Activated CD8-positive, alpha-beta memory T cell treated with anti-CD3 and anti-CD28 coated beads for 1 hour (primary cell): ENCODE measurements at regions not wholly inside any gene's neighbourhood (a gene's known extent, or its start where the extent isn't known, plus 50 kb on each side); places are given as distances from the start of the nearest gene placed in this dataset.

Experiments used
- DNase-seq, 2 donors: peaks; one replicate each; pipeline ENCODE4 v3.0.0-alpha.2; 2020; ENCODE audit warnings: low read depth in 1 of 2; ENCODE audit errors: extremely low read depth in 1 of 2

DNA sequence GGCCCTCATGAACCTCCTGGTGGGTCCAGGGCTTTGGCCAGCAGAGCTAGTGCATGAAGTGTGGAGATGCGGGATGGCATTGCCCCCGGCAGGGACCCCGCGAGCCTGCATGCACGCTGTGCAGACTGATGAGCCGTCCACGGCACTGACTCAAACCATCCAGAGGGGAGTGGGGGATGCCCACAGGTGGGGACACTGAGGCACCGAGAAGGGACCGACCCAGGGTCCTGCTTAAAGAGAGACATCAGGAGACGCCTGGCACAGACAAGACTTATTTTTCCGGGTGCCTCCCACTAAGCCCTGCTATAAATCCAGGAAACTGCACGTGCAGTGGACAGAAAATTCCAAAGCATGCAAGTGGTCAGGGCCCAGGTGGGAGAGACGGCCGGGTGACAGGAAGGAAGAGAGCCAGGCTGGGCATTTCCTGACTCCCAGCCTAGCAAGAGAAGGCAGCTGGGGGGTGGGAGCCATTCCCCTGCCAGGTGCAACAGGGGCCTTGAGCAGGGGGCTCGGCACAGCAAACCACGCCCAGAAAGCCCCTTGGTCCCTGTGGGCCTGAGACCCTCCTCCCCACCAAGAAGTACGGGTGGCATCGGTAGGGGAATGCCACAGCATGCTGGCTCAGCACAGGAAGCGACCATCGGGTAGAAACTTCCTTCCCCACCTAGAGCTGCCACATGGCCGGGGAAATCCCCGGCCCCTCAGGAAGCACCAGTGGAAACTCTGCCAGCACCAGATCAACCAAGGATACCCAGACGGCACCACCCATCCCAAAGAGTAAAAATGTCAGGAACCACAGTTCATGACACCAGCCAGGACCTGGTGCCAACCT is 91.5 kb downstream of the FOXL3 start:
- DNase-seq: no peak

DNA sequence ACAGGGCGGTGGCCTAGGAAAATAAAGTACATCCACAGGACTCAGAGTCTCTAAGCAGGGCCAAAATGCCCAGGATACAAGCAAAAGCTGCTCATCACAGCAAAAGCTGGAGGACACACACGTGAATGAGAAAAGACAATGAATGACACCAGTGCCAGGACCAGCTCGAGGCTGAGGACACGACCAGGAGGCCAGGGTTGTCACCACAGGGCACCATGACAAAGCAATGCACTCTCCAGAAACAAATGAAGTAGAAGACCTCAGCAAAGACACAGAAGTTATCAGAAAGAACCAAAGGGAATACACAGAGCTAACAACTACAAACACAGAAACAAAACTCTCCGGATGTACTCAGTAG is 92.1 kb downstream of the FOXL3 start:
- DNase-seq: no peak

DNA sequence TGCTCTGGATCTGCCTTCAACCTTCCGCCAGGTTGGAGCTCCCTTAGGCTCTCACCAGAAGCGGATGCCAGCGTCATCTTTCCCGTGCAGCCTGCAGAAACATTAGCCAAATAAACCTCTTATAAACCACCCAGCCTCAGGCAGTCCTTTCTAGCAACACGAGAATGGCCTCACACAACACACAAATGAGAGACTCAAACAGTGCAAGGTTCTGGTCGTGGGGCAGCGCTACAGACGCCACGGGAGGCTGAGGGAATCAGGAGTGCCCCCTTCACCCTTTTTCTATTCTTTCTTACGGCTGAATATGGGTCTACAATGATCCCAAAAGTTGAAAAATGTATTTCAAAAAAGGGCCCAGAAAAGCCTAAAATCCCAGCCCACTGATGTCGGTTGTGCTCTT is 96.4 kb downstream of the FOXL3 start:
- no peak for DNase-seq

DNA sequence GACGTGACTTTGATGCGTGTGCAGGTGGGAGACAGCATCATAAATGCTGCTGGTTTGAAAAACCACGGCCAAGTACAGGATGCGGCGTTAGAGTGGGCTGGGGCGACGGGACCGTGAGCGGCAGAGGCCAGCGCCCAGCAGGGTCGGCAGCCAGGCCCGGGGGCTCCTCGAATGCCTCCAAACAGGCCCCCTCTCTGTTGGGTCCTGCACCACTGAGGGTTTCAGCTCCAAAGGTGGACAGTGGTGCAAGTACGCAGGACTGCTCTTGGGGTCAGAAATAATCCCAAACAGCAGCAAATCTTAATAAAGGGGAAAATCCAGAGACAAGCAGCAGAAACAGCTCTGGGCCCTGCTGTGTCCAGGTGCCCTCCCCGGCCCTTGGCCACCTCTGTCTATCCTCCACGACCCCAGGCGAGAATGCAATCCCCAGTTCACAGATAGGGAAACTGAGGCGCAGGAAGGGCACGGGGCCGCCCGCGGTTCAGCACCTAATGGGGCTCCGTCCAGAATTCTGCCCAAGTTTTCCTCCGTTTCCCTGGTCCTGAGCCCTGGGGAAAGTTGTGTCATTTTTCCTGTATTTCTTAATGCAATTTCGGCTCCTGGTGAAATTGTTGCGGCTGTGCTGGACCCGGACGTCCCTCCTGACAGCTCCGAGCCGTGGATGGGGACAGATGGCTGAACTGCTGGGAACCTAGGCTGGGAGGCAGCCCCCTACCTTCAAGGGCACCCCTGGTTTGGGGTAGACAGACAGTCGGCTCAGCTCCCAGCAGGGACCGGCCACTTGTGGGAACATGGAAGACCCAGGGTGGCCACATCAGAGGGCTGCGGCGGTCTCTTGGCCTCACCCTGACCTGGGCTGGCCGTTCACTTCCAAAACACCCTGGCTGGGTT is 97.4 kb downstream of the FOXL3 start:
- no peak for DNase-seq

DNA sequence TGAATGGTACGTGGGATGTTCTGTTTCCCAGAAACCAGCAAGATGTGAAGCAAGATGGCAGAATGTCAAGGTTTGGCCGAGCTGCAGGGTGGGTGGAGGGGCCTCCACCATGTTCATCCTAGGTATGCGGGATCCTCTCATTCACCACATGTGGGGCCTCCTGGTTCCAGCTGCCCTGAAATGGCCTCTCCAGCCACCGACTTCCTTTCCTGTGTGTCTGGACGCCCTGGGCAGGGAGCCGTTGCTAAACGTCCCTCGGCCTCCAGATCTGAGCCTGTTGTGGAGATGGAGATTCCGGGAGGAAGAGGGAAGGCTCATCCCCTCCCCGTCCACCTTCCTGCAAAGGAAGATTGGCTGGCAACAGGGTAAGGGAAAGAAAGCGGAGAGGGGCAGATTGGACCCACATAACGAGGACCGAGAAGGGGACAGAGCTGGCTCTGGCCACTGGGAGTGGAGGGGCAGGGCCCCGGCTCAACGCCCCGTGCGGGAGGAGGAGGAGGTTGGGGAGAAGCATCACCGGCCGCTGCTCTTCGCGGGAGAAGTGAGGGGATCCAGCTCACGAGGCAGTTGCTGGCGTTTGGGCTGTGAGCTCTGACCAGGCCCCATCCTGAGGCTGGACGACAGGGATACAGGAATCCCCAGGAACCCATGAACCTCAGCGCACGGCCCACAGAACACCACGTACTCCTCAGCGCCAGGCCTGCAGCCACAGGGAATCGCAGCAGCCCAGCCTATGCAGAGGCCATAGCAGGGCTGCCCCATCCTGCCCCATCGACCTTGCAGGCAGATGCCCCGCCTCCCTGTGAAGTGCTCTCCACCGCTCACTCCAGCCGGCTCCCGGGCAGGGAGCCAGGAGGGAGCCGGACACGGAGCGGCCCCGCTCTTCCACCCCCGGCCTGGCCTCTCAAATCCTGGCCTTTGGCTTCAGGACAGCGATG is 98.3 kb downstream of the FOXL3 start:
- no peak for DNase-seq

DNA sequence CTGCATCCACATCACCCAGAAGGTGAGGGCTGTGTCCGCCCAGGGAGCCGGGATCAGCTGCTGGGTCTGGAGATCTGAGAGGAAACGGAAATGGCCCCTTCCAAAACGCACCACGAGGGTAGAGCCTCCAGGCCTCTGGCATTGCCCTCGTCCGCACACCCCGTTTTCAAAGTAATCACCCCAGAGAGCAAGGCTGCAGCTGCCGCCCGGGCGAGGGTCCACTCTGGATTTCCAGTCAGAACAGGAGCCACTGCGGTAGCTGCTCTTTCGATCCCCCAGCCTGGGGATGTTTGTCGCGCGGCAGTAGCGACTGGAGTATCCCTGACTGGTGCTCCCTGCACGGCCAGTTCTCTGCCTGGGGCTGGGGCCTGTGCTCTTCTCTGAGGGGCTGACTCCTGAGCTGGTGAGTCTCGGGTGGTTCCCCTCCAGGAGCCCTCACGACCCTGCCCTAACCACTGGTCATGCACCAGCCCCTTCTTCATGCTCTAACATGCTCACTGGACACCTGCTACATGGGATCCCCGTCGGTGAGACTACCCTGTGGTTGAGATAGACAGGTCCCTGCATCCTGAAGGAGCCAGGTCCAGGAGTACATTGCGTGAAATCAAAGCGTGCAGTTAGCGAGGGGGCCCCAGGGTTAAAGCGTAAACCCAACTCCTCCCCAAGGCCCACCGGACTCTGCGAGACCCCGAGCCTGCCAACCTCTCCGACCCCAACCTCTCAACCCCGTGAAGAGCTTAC is 99.2 kb downstream of the FOXL3 start:
- DNase-seq: no peak

DNA sequence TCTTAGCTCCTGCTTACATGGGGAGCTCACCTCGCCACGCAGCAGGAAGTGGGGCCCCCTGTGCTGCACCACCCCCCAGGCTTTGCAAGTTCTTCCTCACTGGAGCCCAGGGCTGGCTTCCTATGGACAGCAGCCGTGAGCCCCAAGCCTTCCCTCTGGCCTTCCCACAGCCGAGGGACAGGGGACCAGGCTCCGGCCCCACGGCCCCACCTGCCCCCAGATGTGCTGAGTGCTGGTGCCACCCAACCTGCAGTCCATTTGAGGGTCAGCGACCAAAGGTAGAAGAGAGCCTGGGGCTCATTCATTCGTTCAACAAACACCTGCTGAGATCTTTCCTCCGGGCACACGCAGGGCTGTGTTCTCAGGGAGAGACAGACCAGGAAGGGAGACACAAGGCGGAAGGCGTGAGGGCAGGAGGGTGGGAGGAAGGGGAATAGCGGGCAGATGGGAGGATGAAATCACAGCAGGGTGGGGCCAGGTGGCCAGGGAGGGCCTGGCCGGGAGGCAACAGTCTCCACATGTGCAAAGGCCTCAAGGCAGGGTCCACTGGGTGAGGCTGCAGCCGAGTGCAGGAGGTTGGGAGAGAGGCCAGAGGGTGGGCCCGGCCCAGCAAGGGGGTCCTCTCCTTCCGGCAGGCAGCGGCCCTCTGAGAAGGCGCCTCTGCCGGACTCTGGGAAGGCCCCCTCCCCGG is 100.1 kb downstream of the FOXL3 start:
- DNase-seq: no peak

DNA sequence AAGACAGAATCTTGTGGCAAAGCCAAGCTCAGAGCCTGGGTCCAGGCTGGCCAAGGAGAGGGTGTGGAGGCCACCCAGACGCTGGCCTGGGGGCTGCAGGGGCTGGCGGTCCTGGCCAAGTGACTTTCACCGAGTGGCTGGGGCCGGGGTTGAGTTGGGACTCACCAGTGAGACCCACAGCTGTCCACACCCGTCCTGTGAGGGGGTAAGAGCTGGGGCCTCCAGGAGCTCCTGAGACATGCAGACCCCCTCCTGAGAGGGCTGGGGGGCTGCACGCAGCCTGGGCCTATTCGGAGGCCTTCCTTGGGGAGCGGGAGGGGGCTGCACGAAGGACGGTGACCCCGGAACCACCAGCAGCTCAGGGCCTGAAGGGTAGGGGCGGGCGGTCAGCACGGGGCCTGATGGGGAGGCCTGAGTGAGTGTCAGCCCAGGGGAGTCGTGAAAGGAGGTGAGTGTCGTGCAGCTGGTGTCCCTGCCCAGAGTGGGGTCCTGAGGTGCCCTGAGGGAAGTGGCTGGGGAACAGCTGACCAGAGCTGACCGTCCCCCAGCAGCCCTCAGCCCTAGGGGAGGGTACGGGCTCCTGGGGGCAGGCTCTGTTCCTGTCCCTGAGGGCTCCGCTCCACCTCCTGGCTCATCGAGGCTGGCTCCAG is 100.9 kb downstream of the FOXL3 start:
- no peak for DNase-seq

DNA sequence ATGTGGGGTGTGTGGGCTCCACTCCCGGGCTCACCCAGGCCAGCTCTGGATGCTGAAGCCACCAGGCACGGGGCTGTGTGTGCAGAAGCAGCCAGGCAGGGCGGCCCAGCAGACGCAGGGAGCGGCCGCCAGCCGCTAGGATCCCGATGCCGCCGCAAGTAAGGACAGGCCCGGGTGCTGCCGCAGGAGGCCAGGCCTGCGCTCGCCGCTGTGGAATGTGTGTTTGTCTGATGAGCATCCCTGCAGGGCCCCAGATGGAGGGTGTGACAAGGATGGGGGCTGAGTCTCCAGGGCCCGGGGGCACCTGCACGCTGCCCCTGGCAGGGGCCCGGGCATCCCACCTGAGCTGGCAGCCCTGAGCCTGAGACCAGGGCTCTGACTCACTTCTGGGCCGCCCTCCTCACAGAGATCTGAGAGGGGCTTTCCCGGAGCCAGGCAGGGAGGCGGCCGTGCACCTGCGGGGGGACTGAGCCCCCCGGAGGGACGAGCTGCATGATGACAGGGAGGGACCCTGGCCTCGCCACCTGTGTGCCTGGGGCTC is 101.5 kb downstream of the FOXL3 start:
- DNase-seq: no peak

DNA sequence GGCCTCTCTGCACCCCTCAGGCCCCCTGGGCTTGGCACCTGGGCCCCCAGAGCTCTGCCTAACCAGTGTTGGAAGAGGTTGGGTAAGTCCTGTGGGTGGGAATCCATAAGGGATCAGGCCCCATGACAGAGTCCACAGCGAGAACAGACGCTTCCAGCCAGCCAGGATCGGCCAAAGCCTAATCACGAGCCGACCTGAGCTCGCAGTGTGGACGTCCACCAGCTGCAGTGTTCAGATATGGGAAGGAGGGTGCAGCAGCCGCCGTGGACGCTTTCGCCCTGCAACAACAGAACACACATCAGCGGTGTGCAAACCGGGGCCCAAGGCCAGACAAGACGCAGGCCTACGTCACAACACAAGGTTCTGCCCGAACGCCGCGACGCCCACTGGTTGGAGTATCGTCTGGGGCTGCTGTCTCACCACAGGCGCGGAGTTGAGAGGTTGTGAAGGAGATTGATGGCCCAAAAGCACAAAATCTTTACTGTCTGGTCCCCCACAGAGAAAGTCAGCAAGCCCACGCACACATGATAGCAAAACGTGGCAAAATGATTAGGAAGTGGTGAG is 102.1 kb downstream of the FOXL3 start:
- DNase-seq: no peak

DNA sequence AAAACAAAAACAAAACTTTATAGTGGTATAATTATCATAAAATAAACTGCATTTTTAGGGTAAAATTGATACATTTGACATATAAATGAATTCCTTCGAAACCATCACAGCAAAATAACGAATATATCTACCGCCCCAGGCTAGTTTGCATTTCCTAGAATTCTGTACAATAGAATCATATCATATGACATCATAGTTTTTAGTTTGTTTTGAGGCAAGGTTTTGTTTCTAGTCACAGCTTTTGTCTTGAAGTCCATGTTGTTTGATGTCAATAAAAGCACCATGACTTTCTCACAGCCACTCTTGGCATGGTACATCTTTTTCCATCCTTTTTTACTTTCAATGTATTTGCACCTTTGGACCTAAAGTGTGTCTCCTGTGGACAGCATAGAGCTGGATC is 102.9 kb downstream of the FOXL3 start:
- DNase-seq: no peak

DNA sequence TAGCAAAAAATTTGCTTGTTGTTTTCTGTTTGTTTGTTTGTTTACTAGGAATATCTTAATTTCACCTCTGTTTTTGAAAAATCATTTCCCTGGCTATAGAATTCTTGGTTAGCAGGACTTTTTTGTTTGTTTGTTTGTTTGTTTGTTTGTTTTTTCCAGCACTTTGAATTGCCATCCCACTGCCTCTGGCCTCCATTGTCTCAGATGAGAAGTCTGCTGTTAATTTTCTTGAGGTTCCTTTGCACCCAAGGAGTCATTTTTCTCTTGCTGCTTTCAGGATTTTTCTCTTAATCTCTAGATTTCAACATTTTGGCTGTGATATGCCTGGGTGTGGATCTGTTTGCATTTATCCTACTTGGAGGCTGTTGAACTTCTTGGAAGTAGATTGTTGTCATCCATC is 105.7 kb downstream of the FOXL3 start:
- DNase-seq: no peak

DNA sequence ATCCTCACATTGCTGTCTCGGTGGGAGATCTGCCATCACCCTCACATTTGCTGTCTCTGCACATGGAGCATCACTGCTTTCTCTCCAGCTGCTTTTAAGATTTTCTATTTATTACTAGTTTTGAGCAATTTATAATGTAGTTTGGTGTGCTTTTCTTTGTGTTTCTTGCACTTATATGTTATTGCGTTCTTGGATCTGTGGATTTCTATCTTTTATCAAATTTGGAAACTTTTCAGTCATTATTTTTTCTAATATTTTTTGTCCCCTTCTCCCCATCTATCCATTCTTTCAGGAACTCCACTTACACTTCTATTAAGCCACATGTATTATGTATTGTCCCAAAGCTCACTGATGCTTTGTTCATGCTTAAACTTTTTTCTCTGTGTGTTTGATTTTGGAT is 108.9 kb downstream of the FOXL3 start:
- DNase-seq: no peak

DNA sequence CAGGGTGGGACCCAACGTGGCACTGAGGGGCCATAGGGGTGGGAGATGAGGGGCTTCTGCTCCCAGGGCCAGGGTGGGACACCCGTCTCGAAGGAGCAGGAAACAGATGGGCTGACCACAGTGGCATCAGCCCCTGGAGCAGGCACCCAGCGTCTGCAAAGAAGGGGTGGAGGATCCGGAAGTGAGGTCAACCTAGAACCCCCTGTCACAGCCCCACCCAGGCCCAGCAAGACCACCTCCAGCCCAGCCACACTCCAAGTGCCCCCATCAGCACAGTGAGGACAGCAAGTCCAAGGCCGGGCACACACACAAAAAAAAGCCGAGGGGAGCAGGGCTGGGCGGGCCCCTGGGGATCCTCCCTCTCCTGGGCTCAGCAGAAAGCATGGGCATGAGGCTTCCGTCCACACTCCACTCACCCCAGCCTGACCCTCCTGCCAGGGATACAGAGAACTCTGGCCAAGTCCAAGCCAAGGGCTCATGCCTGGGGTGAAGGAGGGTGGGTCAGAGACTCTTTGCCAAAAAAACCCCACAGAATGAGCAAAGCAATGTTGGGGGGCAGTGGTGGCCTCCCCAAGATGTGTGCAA is 111.0 kb downstream of the FOXL3 start:
- no peak for DNase-seq

DNA sequence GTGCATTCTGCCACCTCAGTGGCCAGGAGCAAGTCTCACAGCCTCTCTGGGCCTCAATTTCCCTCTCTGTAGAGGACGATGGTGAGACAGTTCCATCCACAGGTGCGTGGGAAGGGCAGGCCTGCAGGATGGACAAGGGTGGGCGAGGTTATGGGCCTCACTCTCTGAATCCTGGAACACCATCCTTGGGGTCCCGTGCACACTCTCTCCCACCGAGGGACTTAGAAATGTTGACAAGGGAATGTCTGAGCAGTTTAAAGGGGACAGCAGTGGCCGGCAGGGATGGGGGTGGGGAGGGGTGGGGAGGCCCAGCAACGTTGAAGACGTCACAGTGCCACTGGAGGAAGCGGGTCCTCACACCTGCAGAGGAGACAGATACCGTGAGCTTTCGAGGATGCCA is 111.5 kb downstream of the FOXL3 start:
- DNase-seq: no peak

DNA sequence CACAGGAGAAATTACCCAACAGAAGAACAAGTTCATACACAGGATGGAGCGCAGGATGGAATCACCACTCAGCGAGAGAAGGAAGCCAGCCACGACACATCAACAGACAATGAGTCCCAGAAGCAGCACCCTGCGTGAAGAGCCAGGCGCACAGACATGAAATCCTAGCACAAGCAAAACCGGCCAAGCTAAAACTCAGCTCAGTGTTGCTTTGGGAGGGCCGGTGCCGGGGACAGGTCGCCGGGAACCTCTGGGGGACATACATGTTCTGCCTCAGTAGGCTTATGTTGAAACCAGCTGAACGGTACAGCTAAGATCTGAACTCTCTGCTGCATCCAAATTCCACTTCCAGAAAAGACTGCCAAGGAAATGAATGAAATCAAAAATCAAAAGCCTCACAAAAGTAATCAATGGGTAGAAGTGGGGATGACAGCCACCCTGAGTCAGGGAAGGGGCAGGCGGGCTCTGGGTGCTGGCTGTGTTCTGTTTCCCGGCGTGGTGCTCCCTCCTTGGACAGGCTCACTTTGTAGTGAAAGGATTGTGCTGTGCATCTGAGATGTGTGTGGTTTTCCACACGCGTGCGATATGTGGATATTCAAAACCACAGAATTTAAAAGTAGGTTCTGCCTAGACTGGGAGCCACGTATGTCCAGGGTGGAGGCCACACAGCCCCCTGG is 114.7 kb downstream of the PDGFA start:
- DNase-seq: no peak

DNA sequence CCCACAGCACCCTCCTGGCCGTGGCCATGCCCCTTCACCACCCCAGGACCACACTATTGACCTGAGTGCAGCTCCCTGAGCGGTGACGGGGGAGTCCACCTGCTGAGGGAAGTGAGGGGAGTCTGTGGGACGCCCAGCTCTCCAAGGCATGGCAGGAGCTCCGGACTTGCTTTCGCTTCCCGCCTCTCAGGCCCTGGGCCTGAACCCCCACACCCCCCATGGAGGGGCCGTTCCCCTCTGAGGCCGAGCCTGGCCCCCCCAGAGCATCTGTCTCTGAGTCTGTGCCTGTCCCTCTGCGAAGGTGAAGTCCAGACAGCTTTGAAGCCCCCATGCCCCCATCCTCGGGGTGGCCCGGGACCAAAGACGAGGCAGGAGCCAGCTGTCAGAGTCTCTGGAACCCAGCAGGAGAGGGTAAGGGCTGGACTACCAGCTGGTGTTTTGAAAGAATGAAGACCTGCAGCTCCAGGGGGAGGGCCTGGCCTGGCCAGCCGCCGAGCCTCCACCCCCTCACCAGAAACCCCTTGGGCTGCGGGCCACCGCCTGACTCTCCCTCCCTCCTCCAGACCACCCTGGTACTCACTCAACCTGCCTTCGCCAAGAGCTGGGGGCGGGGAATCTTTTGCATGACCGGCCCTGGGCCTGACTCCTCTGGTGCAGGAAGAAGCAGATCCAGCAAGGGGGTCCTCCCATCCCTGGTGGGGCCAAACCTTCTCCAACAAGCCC is 114.0 kb downstream of the PDGFA start:
- no peak for DNase-seq
